IMR-90 (cell line): ENCODE measurements at regions not wholly inside any gene's neighbourhood (a gene's known extent, or its start where the extent isn't known, plus 50 kb on each side); places are given as distances from the start of the nearest gene placed in this dataset.

Experiments
- ATAC-seq: fragments of 200-7000 bp; cut with Tn5 transposase; 2 replicates; pipeline ENCODE4 v1.9.1; 2020; ENCODE audit warnings: low read depth, mild to moderate bottlenecking, moderate library complexity
- BruUV-seq: library from RNA; stranded (reverse); fragments of 400-500 nt; replicated peaks from 2 replicates; lab custom pipeline; 2021; lab: Mats Ljungman, UMichigan
- CTCF ChIA-PET: fragments of 300-600 bp; formaldehyde crosslinking; extraction: SDS; loops from one replicate; lab custom pipeline; 2021; ENCODE audit warnings: antibody characterized with exemption; lab: Yijun Ruan, JAX
- POLR2A ChIA-PET: fragments of 300-600 bp; sonication (Branson Sonifier 250); formaldehyde crosslinking; loops from one replicate; lab custom pipeline; 2022; ENCODE audit warnings: antibody characterized with exemption; ENCODE audit not compliant: unreplicated experiment; lab: Charles Lee
- DNase-seq: peaks from one replicate; pipeline ENCODE4 v3.0.0; 2013
- H2AFZ ChIP-seq: replicated peaks from 2 replicates; pipeline ENCODE3; 2013; ENCODE audit warnings: low read length, mild to moderate bottlenecking; ENCODE audit not compliant: poor library complexity
- H2AK5ac ChIP-seq: 2 replicates; pipeline ENCODE4 v1.6.1; 2013; ENCODE audit warnings: low read depth, low read length, inconsistent platforms
- H2AK9ac ChIP-seq: replicated peaks from 2 replicates; pipeline ENCODE3; 2013; ENCODE audit warnings: mild to moderate bottlenecking, low read depth, low read length, moderate library complexity; ENCODE audit not compliant: poor library complexity
- H2BK120ac ChIP-seq: 2 replicates; pipeline ENCODE4 v1.6.1; 2013; ENCODE audit warnings: low read depth, low read length, inconsistent platforms
- H2BK15ac ChIP-seq: 3 replicates; pipeline ENCODE4 v1.6.1; 2013; ENCODE audit warnings: low read depth, low read length, inconsistent platforms
- H2BK20ac ChIP-seq: 2 replicates; pipeline ENCODE4 v1.6.1; 2013; ENCODE audit warnings: low read depth, mild to moderate bottlenecking, inconsistent platforms, low read length, moderate library complexity
- H2BK5ac ChIP-seq: 2 replicates; pipeline ENCODE4 v1.6.1; 2013; ENCODE audit warnings: mild to moderate bottlenecking, low read depth, low read length, inconsistent platforms; ENCODE audit not compliant: poor library complexity, severe bottlenecking
- H3K14ac ChIP-seq: replicated peaks from 2 replicates; pipeline ENCODE4 v1.6.1; 2013; ENCODE audit warnings: low read depth, low read length, inconsistent platforms
- H3K18ac ChIP-seq: 2 replicates; pipeline ENCODE4 v1.6.1; 2013; ENCODE audit warnings: low read depth, low read length, control low read depth
- H3K23ac ChIP-seq: 2 replicates; pipeline ENCODE4 v1.6.1; 2013; ENCODE audit warnings: low read depth, low read length, inconsistent platforms
- H3K27ac ChIP-seq: 2 replicates; pipeline ENCODE4 v1.5.1; 2013; ENCODE audit warnings: mild to moderate bottlenecking, control low read depth, low read length; ENCODE audit not compliant: insufficient read depth
- H3K27me3 ChIP-seq: 2 replicates; pipeline ENCODE4 v1.6.1; 2013; ENCODE audit warnings: low read length; ENCODE audit not compliant: control insufficient read depth, insufficient read depth
- H3K36me3 ChIP-seq: 2 replicates; pipeline ENCODE4 v1.6.1; 2013; ENCODE audit warnings: low read length, mixed read lengths; ENCODE audit not compliant: control insufficient read depth, insufficient read depth
- H3K4ac ChIP-seq: 2 replicates; pipeline ENCODE4 v1.6.1; 2013; ENCODE audit warnings: low read depth, low read length, inconsistent platforms
- H3K4me1 ChIP-seq: 2 replicates; pipeline ENCODE4 v1.6.1; 2013; ENCODE audit warnings: low read length, mixed read lengths; ENCODE audit not compliant: control insufficient read depth, insufficient read depth
- H3K4me2 ChIP-seq: 2 replicates; pipeline ENCODE4 v1.6.1; 2013; ENCODE audit warnings: low read depth, mild to moderate bottlenecking, control low read depth, low read length, moderate library complexity
- H3K4me3 ChIP-seq: 2 replicates; pipeline ENCODE4 v1.5.1; 2013; ENCODE audit warnings: low read depth, mild to moderate bottlenecking, control low read depth, low read length, moderate library complexity; ENCODE audit not compliant: insufficient read depth
- H3K56ac ChIP-seq: 2 replicates; pipeline ENCODE4 v1.6.1; 2013; ENCODE audit warnings: low read length, inconsistent platforms; ENCODE audit not compliant: insufficient read depth; ENCODE audit errors: extremely low read depth
- H3K79me1 ChIP-seq, 2 experiments: 2 replicates each; pipeline ENCODE4 v1.6.1; 2013; ENCODE audit warnings: low read length in 2 of 2, inconsistent platforms in 1 of 2, low read depth in 1 of 2
- H3K9ac ChIP-seq: 2 replicates; pipeline ENCODE4 v1.6.1; 2013; ENCODE audit warnings: low read depth, low read length, control low read depth
- H3K9me1 ChIP-seq: 2 replicates; pipeline ENCODE4 v1.6.1; 2013; ENCODE audit warnings: low read length, inconsistent platforms; ENCODE audit not compliant: insufficient read depth
- H3K9me3 ChIP-seq: 2 replicates; pipeline ENCODE4 v1.6.1; 2013; ENCODE audit warnings: low read length; ENCODE audit not compliant: control insufficient read depth, insufficient read depth
- H4K20me1 ChIP-seq: 2 replicates; pipeline ENCODE4 v1.6.1; 2013; ENCODE audit warnings: low read length, inconsistent platforms; ENCODE audit not compliant: insufficient read depth
- H4K5ac ChIP-seq: 2 replicates; pipeline ENCODE4 v1.6.1; 2013; ENCODE audit warnings: mild to moderate bottlenecking, low read depth, low read length, control low read depth
- H4K8ac ChIP-seq, 2 experiments: 2 replicates each; pipeline ENCODE4 v1.6.1; 2013; ENCODE audit warnings: low read depth in 2 of 2, low read length in 2 of 2, control low read depth in 1 of 2, inconsistent platforms in 1 of 2
- H4K91ac ChIP-seq: 2 replicates; pipeline ENCODE4 v1.6.1; 2013; ENCODE audit warnings: low read depth, low read length, inconsistent platforms; ENCODE audit not compliant: insufficient read depth
- MAFK ChIP-seq: IDR thresholded peaks from 2 replicates; pipeline ENCODE4 v1.6.1; 2012; ENCODE audit warnings: low read depth, low read length, improper control_type of control experiment
- POLR2A ChIP-seq: IDR thresholded peaks from 2 replicates; pipeline ENCODE4 v1.6.1; 2012; ENCODE audit warnings: mild to moderate bottlenecking, low read depth, low read length
- WGBS, 2 experiments: methylation state at CpG; one replicate each; pipeline versions ENCODE4 v1.1.5 to v1.1.7; 2013; ENCODE audit warnings: missing lambda C conversion rate in 2 of 2; ENCODE audit not compliant: insufficient read length in 1 of 2; ENCODE audit errors: extremely low coverage in 2 of 2; 5-methylcytosine and 5-hydroxymethylcytosine counted together
- dilution Hi-C: fragments of 300-500 bp; cut with HindIII; formaldehyde crosslinking; loops from one replicate; pipeline ENCODE4 v1.14.3; 2018; ENCODE audit warnings: low sequenced_read_pairs; ENCODE audit not compliant: unreplicated experiment
- in situ Hi-C: fragments of 300-500 bp; cut with MboI; formaldehyde crosslinking; loops from 3 replicates; pipeline ENCODE4 v1.14.3; 2019; ENCODE audit warnings: low sequenced_read_pairs, inconsistent platforms, mixed read lengths
- intact Hi-C: fragments of 100-400 bp; cut with micrococcal nuclease; formaldehyde crosslinking; loops from 2 replicates; pipeline ENCODE4 v1.10.0; 2022

DNA sequence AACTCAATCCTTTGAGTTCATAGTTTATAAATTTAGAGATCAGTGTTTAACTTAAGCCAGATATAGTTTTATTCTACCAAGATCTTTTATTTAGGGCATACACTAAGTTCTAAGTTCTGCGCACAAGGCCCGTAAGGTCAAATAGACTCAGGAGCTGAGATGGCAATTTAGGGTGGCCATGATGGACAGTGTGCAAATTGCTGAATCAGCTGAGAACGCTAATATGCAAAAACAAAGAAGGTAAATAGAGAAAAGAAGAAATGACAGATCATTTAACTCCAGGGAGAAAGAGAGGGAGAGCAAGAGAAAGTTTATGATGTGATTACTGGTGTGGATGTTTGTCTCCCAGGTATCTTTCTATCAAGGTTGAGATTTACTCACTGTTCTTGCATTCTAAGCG, 678.5 kb downstream of the OTOL1 start:
- Histone ChIP-seq H3K4me1 (0 out of 2 replicates have a peak, but pooled peaks cover 2% of the 10 kb centered on the region), H3K4me3 (no peak overlapping the region), H3K79me1 (no peaks in the 10 kb centered on the region), H4K91ac (no peak overlapping the region), H3K27me3 (no peaks in the 10 kb centered on the region), H4K20me1 (no peaks in the 10 kb centered on the region), H2AFZ (no peak overlapping the region), H3K4me2 (no peak overlapping the region), H2AK5ac (no peak overlapping the region), H3K9me3 (no peaks in the 10 kb centered on the region), H3K23ac (no peak overlapping the region), H3K56ac (no peak overlapping the region), H3K9me1 (no peaks in the 10 kb centered on the region), H2AK9ac (no peak overlapping the region), H2BK20ac (no peak overlapping the region), H2BK15ac (no peak overlapping the region), H3K27ac (no peak overlapping the region), H2BK5ac (no peak overlapping the region), H2BK120ac (no peak overlapping the region), H3K14ac (no peak overlapping the region), H3K36me3 (no peaks in the 10 kb centered on the region), H4K5ac (no peak overlapping the region), H4K8ac (no peak overlapping the region), H3K9ac (no peak overlapping the region), H3K18ac (no peak overlapping the region), H3K4ac (no peak overlapping the region)
- peak; percentile 68 for TF ChIP-seq MAFK
- no peak for TF ChIP-seq POLR2A
- POLR2A ChIA-PET = no interaction called here
- dilution Hi-C loops = no loop called here
- DNase-seq = no peak
- CTCF ChIA-PET = no interaction called here
- intact Hi-C loops = no loop called here
- no peak for ATAC-seq
- BruUV-seq = no TSS peak
- in situ Hi-C loops = no loop called here
- no CpG with 5 or more reads among the region's 4 CpGs for WGBS, 2 experiments
